ENCODE measurements at regions not wholly inside any gene's neighbourhood (a gene's known extent, or its start where the extent isn't known, plus 50 kb on each side); places are given as distances from the start of the nearest gene placed in this dataset.

- TF ChIP-seq CTCF (IDR thresholded peaks at IDR 0.05), result no peak
- no peak for TF ChIP-seq POLR2A (IDR thresholded peaks at IDR 0.05)
Observed at GRCh38 chr7:106583706-106584690, 77.0 kb downstream of the CCDC71L start.
